ENCODE measurements at regions not wholly inside any gene's neighbourhood (a gene's known extent, or its start where the extent isn't known, plus 50 kb on each side); places are given as distances from the start of the nearest gene placed in this dataset.

DNA sequence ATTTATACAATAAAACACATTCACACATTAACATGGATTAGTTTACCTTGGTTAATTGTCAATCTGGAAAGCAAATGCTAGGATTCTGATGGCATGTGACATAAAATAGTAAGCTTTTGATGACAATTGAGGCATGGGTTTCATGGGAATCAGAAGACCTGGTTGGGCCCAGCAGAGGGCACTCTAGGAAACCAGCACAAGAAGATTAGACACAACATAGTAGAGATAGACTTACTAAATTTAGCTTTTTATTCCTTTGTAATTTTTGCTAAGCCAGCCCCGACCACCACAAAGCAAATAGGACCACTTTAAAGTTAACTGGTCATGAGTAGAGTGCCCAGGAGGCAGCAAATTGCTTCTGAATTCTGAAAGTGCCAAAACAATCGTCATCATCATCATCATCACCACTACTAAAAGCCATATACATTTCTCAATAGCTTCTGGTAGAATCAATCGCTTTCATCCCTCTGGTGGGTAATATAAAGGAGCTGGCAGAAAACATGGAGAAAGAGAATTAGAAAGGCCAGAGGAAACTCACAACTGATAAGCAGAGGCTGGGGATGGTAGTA is 163.2 kb downstream of the ARRDC3 start:
- Histone ChIP-seq H3F3A (ENCODE audit: insufficient read depth, low read length) (no peaks in the 10 kb centered on the region), H3K27me3 (ENCODE audit: insufficient read depth, low read length) (no peaks in the 10 kb centered on the region; the same call in 1 of the 2 replicates), H3K9ac (ENCODE audit: low read length) (no peak overlapping the region), H2AFZ (ENCODE audit: low read length) (no peak overlapping the region), H3K27ac (ENCODE audit: low read depth, low read length, poor library complexity, severe bottlenecking) (no peak overlapping the region), H3K79me2 (ENCODE audit: insufficient read depth, low read length) (no peaks in the 10 kb centered on the region), H3K4me3 (ENCODE audit: low read depth, low read length, poor library complexity, severe bottlenecking) (no peak overlapping the region), H3K9me2 (ENCODE audit: low read depth, low read length) (no peaks in the 10 kb centered on the region), H4K20me1 (ENCODE audit: insufficient read depth, low read length) (no peaks in the 10 kb centered on the region), H3K4me2 (ENCODE audit: low read length) (no peak overlapping the region), H3K4me1 (ENCODE audit: insufficient read depth, low read length, severe bottlenecking) (no peaks in the 10 kb centered on the region), H3K36me3 (ENCODE audit: insufficient read depth, low read length) (no peaks in the 10 kb centered on the region), H3K9me3 (ENCODE audit: low read length) (no peaks in the 10 kb centered on the region)
- TF ChIP-seq EZH2 (IDR thresholded peaks at IDR 0.05; ENCODE audit: borderline replicate concordance, low read length): no peak
- TF ChIP-seq, protein P1, sequence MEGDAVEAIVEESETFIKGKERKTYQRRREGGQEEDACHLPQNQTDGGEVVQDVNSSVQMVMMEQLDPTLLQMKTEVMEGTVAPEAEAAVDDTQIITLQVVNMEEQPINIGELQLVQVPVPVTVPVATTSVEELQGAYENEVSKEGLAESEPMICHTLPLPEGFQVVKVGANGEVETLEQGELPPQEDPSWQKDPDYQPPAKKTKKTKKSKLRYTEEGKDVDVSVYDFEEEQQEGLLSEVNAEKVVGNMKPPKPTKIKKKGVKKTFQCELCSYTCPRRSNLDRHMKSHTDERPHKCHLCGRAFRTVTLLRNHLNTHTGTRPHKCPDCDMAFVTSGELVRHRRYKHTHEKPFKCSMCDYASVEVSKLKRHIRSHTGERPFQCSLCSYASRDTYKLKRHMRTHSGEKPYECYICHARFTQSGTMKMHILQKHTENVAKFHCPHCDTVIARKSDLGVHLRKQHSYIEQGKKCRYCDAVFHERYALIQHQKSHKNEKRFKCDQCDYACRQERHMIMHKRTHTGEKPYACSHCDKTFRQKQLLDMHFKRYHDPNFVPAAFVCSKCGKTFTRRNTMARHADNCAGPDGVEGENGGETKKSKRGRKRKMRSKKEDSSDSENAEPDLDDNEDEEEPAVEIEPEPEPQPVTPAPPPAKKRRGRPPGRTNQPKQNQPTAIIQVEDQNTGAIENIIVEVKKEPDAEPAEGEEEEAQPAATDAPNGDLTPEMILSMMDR (IDR thresholded peaks at IDR 0.05; ENCODE audit: low read length): peak; percentile 62

DNA sequence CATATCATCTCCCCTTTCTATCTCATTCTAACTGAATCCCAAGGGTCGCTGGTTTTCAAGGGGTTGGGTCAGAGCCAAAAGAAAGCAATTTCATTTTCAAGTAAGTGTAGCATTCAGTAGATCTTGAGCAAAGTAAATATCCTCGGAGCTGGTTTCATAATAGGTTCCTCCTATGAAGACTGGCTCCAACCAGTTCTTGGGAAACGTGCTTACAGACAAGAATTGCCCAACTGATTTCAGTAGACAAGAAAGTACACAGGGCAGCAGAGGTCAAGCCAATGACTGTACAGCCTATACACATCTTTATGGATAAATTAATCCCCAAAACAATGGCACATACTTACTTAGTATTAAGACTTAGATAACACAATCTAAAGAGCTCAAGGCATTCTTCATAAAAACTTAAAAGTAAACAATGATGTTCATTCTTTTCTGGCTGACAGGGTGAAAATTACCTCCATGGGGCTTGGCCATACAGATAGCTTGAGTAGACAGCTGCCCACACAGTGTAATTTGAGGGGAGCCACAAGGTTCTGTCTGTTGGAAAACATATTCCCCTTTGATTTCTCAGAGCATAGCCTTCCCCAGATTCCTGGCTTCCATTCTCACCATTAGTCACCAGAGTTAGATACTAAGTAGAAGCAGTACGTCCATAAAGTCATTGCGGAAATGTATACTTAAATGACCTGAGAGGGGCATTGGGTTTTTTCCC is 163.9 kb downstream of the ARRDC3 start:
- no peaks in the 10 kb centered on the region for H4K20me1 ChIP-seq (ENCODE audit: insufficient read depth, low read length)
- no peaks in the 10 kb centered on the region for H3K9me3 ChIP-seq (ENCODE audit: low read length)
- no peaks in the 10 kb centered on the region for H3K4me1 ChIP-seq (ENCODE audit: insufficient read depth, low read length, severe bottlenecking)
- no peak overlapping the region for H3K4me3 ChIP-seq (ENCODE audit: low read depth, low read length, poor library complexity, severe bottlenecking)
- no peak overlapping the region for H3K4me2 ChIP-seq (ENCODE audit: low read length)
- H3K9ac ChIP-seq (ENCODE audit: low read length): no peak overlapping the region
- H3K9me2 ChIP-seq (ENCODE audit: low read depth, low read length): no peaks in the 10 kb centered on the region
- TF ChIP-seq EZH2 (IDR thresholded peaks at IDR 0.05; ENCODE audit: borderline replicate concordance, low read length): no peak
- TF ChIP-seq, protein P1 (IDR thresholded peaks at IDR 0.05; ENCODE audit: low read length): no peak
- no peaks in the 10 kb centered on the region for H3F3A ChIP-seq (ENCODE audit: insufficient read depth, low read length)
- no peaks in the 10 kb centered on the region for H3K36me3 ChIP-seq (ENCODE audit: insufficient read depth, low read length)
- H3K79me2 ChIP-seq (ENCODE audit: insufficient read depth, low read length): no peaks in the 10 kb centered on the region
- H3K27ac ChIP-seq (ENCODE audit: low read depth, low read length, poor library complexity, severe bottlenecking): no peak overlapping the region
- no peaks in the 10 kb centered on the region; the same call in 1 of the 2 replicates for H3K27me3 ChIP-seq (ENCODE audit: insufficient read depth, low read length)
- H2AFZ ChIP-seq (ENCODE audit: low read length): no peak overlapping the region

DNA sequence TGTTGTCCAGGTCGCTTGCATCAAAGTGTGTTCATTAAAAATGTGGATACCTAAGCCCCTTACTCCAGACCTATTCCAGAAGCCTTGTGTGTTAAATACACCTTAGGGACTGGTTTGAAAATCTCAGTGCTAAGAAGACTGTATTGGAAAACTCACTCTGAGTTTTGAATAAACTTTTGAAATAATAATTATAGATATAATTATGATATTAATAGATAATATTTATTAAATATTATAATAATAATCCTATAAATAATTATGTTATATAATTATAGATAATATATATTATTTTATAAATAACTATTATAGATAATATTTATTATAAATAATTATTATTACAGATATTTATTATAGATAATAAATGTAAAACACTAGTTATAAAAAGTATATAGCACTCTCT is 165.3 kb downstream of the ARRDC3 start:
- Histone ChIP-seq H2AFZ (ENCODE audit: low read length) (no peak overlapping the region), H3K9me2 (ENCODE audit: low read depth, low read length) (no peaks in the 10 kb centered on the region), H3K4me3 (ENCODE audit: low read depth, low read length, poor library complexity, severe bottlenecking) (no peak overlapping the region), H3K4me2 (ENCODE audit: low read length) (no peak overlapping the region), H3F3A (ENCODE audit: insufficient read depth, low read length) (no peaks in the 10 kb centered on the region), H3K4me1 (ENCODE audit: insufficient read depth, low read length, severe bottlenecking) (no peaks in the 10 kb centered on the region), H3K9ac (ENCODE audit: low read length) (no peak overlapping the region), H3K79me2 (ENCODE audit: insufficient read depth, low read length) (no peaks in the 10 kb centered on the region), H3K9me3 (ENCODE audit: low read length) (no peaks in the 10 kb centered on the region), H3K27ac (ENCODE audit: low read depth, low read length, poor library complexity, severe bottlenecking) (no peak overlapping the region), H3K27me3 (ENCODE audit: insufficient read depth, low read length) (no peaks in the 10 kb centered on the region; the same call in 1 of the 2 replicates), H3K36me3 (ENCODE audit: insufficient read depth, low read length) (no peaks in the 10 kb centered on the region), H4K20me1 (ENCODE audit: insufficient read depth, low read length) (no peaks in the 10 kb centered on the region)
- no peak for TF ChIP-seq EZH2 (IDR thresholded peaks at IDR 0.05; ENCODE audit: borderline replicate concordance, low read length)
- TF ChIP-seq, protein P1 (IDR thresholded peaks at IDR 0.05; ENCODE audit: low read length): no peak

Measured in OCI-LY1 (cell line).